ENCODE measurements at regions not wholly inside any gene's neighbourhood (a gene's known extent, or its start where the extent isn't known, plus 50 kb on each side); places are given as distances from the start of the nearest gene placed in this dataset.
"Not testable (repeated sequence)": the region's sequence is repeated elsewhere in the genome, so short reads cannot be mapped to it uniquely, and the experiment has no call there.

DNA sequence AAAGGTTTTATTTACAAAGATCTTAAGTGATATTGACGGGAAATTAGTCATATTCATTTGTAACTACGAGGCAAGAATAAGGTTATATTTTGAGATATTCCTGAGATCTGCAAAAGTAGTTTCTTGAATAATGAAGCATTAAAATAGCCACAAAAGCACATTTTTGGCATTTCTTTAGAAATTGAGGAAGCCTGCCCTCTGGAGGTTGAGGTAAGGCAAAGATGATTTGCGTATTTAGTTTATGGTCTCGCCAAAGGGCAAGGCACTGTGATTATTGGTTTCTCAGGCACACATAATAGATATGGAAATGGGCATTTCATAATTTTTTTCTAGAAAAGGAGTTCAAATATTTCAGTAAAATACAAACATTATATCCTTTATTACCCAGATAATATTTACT lies 143.7 kb upstream of the RPRM start:
- H3K9ac ChIP-seq (ENCODE audit: low read depth, low read length), result no peak overlapping the region
- H3K36me3 ChIP-seq (ENCODE audit: control insufficient read depth, insufficient read depth, low read length), result no peaks in the 10 kb centered on the region
- H3K4me3 ChIP-seq (ENCODE audit: low read depth, low read length), result no peak overlapping the region
- H3K4me1 ChIP-seq (ENCODE audit: control insufficient read depth, insufficient read depth, low read length), result 0 out of 2 replicates have a peak, but pooled peaks cover 2% of the 10 kb centered on the region
- H3K27me3 ChIP-seq (ENCODE audit: control insufficient read depth, insufficient read depth, low read length), result no peaks in the 10 kb centered on the region
- no peak overlapping the region for H3K27ac ChIP-seq (ENCODE audit: low read depth, low read length)
- H3K9me3 ChIP-seq (ENCODE audit: control insufficient read depth, insufficient read depth, low read length), result no peaks in the 10 kb centered on the region

DNA sequence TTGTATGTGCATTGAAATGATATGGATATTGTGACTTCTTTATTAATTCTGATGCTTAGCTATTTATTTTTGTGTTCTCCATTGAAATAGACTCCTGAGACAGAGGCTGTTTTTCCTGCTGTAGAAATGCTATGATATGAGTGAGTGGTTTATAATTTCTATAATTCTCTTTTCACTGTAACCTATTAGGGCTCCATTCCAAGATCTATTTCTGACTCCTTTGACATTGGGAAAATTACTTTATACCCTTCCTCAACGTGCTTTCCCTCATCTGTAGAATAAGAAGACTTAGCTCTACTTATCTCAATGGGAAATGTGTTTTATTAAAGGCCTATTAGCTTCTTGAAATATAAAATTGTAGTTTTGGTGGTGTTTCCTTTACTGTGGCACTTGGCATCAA lies 144.5 kb upstream of the RPRM start:
- Histone ChIP-seq H3K27me3 (ENCODE audit: control insufficient read depth, insufficient read depth, low read length) (no peaks in the 10 kb centered on the region), H3K9ac (ENCODE audit: low read depth, low read length) (no peak overlapping the region), H3K4me3 (ENCODE audit: low read depth, low read length) (no peak overlapping the region), H3K36me3 (ENCODE audit: control insufficient read depth, insufficient read depth, low read length) (no peaks in the 10 kb centered on the region), H3K9me3 (ENCODE audit: control insufficient read depth, insufficient read depth, low read length) (no peaks in the 10 kb centered on the region), H3K27ac (ENCODE audit: low read depth, low read length) (no peak overlapping the region), H3K4me1 (ENCODE audit: control insufficient read depth, insufficient read depth, low read length) (0 out of 2 replicates have a peak, but pooled peaks cover 2% of the 10 kb centered on the region)

DNA sequence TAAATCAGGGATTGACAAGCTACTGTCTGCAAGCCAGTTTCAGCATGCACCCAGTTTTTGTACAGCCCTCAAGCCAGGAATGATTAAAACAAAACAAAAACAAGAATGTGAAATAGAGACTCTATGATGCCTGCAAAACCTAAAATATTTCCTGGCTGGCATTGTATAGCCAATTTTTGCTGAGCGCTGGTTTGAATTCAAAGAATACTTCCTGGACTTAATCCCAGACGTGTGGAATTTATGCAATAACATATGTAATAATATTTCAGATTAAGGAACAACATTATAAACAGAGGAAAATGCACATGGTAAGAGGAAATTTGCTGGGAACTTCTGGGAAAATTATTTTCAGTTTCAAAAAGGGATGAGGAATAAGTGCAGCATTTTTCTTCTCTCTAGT lies 148.1 kb upstream of the RPRM start:
- Histone ChIP-seq H3K27ac (ENCODE audit: low read depth, low read length) (no peak overlapping the region), H3K4me1 (ENCODE audit: control insufficient read depth, insufficient read depth, low read length) (0 out of 2 replicates have a peak, but pooled peaks cover 2% of the 10 kb centered on the region), H3K36me3 (ENCODE audit: control insufficient read depth, insufficient read depth, low read length) (no peaks in the 10 kb centered on the region), H3K4me3 (ENCODE audit: low read depth, low read length) (no peak overlapping the region), H3K9me3 (ENCODE audit: control insufficient read depth, insufficient read depth, low read length) (no peaks in the 10 kb centered on the region), H3K27me3 (ENCODE audit: control insufficient read depth, insufficient read depth, low read length) (no peaks in the 10 kb centered on the region), H3K9ac (ENCODE audit: low read depth, low read length) (no peak overlapping the region)

DNA sequence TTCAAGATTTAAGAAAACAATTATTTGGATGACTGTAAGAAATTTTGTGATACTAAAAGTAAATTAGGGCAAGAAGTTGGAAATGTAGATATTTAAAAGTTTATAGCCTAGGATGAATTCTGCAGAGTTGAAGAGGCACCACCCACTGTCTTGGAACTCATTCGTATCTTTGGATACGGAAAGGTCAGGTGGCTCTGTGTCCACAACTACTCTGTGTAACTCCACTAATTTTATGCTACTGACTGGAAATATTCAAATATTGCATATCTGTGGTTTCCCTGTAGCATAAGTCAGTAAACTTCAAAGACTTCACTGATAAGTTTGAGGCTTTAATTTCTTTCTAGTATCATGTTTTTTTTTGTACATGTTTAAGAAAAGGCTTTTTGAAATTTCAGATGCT lies 156.9 kb upstream of the RPRM start:
- Histone ChIP-seq H3K9ac (ENCODE audit: low read depth, low read length) (no peak overlapping the region), H3K36me3 (ENCODE audit: control insufficient read depth, insufficient read depth, low read length) (no peaks in the 10 kb centered on the region), H3K4me1 (ENCODE audit: control insufficient read depth, insufficient read depth, low read length) (no peaks in the 10 kb centered on the region), H3K9me3 (ENCODE audit: control insufficient read depth, insufficient read depth, low read length) (no peaks in the 10 kb centered on the region), H3K27ac (ENCODE audit: low read depth, low read length) (no peak overlapping the region), H3K4me3 (ENCODE audit: low read depth, low read length) (no peak overlapping the region), H3K27me3 (ENCODE audit: control insufficient read depth, insufficient read depth, low read length) (no peaks in the 10 kb centered on the region)

DNA sequence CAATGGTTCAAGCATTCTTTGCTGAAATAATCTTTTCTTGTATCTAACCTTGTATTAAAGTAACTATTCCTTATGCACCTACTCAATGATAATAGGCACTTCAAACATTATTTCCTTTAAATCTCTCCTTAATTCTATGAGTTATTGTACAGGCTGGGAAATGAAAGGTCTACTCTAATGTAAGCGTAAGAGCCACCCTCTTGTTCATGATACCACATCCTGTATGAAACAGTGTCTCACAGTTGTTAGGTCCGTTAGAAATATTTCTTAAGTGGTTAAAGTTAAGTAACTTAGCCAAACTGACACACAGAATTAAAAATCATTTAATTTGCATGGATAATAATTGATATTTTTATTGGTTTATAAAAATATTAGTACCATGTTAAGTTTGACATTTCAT lies 162.5 kb upstream of the RPRM start:
- no peak overlapping the region for H3K4me3 ChIP-seq (ENCODE audit: low read depth, low read length)
- H3K27ac ChIP-seq (ENCODE audit: low read depth, low read length), result no peak overlapping the region
- no peak overlapping the region for H3K9ac ChIP-seq (ENCODE audit: low read depth, low read length)
- H3K4me1 ChIP-seq (ENCODE audit: control insufficient read depth, insufficient read depth, low read length), result no peaks in the 10 kb centered on the region
- no peaks in the 10 kb centered on the region for H3K27me3 ChIP-seq (ENCODE audit: control insufficient read depth, insufficient read depth, low read length)
- H3K9me3 ChIP-seq (ENCODE audit: control insufficient read depth, insufficient read depth, low read length), result no peaks in the 10 kb centered on the region
- H3K36me3 ChIP-seq (ENCODE audit: control insufficient read depth, insufficient read depth, low read length), result no peaks in the 10 kb centered on the region

DNA sequence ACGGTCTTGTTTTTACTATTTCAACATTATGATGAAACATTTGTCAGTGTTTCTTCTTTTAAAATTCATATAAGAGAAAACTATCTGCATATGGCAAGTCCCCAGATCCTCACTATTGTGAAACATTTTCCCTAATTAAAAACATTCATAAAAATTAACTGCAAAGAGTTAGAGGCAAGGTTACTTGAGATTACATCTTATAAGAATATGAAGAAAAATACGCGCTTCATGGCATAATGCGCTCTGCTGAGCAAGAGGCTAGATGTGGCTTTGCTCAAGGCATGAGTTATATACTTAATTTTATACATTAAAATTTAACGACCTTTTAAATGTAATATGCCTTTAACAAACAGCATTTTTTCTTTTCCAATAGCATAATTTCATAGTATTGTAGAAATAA lies 166.4 kb upstream of the RPRM start:
- Histone ChIP-seq H3K27ac (ENCODE audit: low read depth, low read length) (no peak overlapping the region), H3K9me3 (ENCODE audit: control insufficient read depth, insufficient read depth, low read length) (no peaks in the 10 kb centered on the region), H3K4me3 (ENCODE audit: low read depth, low read length) (no peak overlapping the region)

DNA sequence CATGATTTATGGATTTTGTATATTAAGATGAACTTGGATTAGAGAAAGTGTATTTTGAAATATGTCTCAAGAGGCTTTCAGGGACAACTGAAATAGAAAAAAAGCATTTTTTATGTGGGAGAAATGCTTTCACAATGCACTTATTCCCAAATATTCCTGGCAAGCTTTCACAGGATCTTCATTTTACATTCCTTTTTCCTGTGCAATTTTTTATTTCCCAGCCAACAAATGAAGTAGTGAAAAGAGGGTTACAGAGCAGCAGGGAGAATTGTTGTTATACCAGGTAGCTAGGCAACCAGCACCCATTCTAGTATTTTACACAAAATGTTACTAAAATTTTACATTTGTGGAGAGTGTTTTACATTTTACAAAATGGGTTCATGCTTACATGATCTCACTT lies 167.0 kb upstream of the RPRM start:
- no peak overlapping the region for H3K27ac ChIP-seq (ENCODE audit: low read depth, low read length)

More for the DNA sequence above, 166.4 kb upstream of the RPRM start:
- Histone ChIP-seq H3K27me3 (ENCODE audit: control insufficient read depth, insufficient read depth, low read length) (no peaks in the 10 kb centered on the region), H3K36me3 (ENCODE audit: control insufficient read depth, insufficient read depth, low read length) (no peaks in the 10 kb centered on the region), H3K4me1 (ENCODE audit: control insufficient read depth, insufficient read depth, low read length) (no peaks in the 10 kb centered on the region), H3K9ac (ENCODE audit: low read depth, low read length) (no peak overlapping the region)

DNA sequence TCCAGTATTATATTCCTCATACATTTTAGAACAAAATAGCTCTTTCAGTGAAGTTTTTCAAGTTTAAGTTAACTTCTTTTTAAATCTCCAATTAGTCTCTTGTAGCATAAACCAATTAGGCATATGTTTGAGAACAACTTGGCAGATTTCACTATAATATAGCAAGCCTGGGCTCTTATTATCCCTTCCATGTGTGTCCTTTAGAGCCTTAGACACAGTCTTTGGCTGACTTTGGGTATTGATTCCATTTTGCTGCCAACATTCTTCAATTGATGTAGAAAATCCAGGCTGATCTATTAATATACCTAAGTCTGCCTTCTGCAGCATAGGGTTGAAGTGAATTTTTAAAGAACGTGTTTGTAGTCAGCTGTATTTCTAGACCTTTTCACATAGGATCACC lies 179.1 kb upstream of the RPRM start:
- Histone ChIP-seq H3K36me3 (ENCODE audit: control insufficient read depth, insufficient read depth, low read length) (no peaks in the 10 kb centered on the region), H3K4me3 (ENCODE audit: low read depth, low read length) (no peak overlapping the region), H3K9me3 (ENCODE audit: control insufficient read depth, insufficient read depth, low read length) (no peaks in the 10 kb centered on the region), H3K27me3 (ENCODE audit: control insufficient read depth, insufficient read depth, low read length) (no peaks in the 10 kb centered on the region), H3K9ac (ENCODE audit: low read depth, low read length) (no peak overlapping the region), H3K4me1 (ENCODE audit: control insufficient read depth, insufficient read depth, low read length) (no peaks in the 10 kb centered on the region), H3K27ac (ENCODE audit: low read depth, low read length) (no peak overlapping the region)

More for the DNA sequence above, 167.0 kb upstream of the RPRM start:
- Histone ChIP-seq H3K4me1 (ENCODE audit: control insufficient read depth, insufficient read depth, low read length) (no peaks in the 10 kb centered on the region), H3K27me3 (ENCODE audit: control insufficient read depth, insufficient read depth, low read length) (no peaks in the 10 kb centered on the region), H3K9ac (ENCODE audit: low read depth, low read length) (no peak overlapping the region), H3K9me3 (ENCODE audit: control insufficient read depth, insufficient read depth, low read length) (no peaks in the 10 kb centered on the region), H3K36me3 (ENCODE audit: control insufficient read depth, insufficient read depth, low read length) (no peaks in the 10 kb centered on the region), H3K4me3 (ENCODE audit: low read depth, low read length) (no peak overlapping the region)

DNA sequence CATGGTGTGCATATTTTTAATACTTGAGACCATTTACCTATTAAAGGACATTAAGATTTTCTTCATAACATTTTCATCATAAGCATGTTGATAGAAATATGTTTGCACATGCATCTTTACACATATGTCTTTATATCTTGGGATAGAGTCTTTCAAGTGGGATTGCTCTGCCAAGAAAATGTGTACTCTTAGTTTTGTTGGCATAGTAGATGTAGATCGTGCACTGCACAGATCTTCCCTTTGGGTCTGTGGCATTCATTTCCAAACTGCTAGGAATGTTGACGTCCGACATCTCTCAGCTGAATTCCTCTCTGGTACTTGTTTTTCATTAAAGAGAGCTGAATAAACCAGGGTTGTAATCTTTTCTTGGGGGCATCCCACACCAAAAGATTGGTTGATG lies 183.2 kb upstream of the RPRM start:
- H3K9ac ChIP-seq (ENCODE audit: low read depth, low read length), result no peak overlapping the region
- H3K27ac ChIP-seq (ENCODE audit: low read depth, low read length), result no peak overlapping the region
- no peaks in the 10 kb centered on the region for H3K36me3 ChIP-seq (ENCODE audit: control insufficient read depth, insufficient read depth, low read length)
- H3K9me3 ChIP-seq (ENCODE audit: control insufficient read depth, insufficient read depth, low read length), result peaks cover 12% of the 10 kb centered on the region; the same call in 1 of the 2 replicates
- no peaks in the 10 kb centered on the region for H3K27me3 ChIP-seq (ENCODE audit: control insufficient read depth, insufficient read depth, low read length)
- no peak overlapping the region for H3K4me3 ChIP-seq (ENCODE audit: low read depth, low read length)
- no peaks in the 10 kb centered on the region for H3K4me1 ChIP-seq (ENCODE audit: control insufficient read depth, insufficient read depth, low read length)

DNA sequence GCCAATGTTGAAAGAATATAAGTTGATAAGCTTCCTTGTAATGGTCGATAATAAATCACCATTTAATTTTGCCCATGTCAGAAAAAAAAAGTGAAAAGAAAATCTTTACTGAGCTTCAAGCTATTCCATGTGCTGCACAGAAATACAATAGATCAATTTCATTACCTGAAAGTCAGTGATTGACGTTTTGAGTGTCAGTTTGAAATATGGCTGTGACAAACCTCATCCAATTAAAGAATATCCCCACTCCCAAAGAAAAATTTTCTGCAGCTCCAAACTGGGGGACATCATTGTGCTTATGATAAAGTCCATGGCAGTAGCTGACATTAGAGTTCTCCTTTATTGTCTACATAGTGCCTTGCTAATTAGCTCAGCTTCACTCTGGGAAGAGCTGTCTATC lies 184.8 kb upstream of the RPRM start:
- Histone ChIP-seq H3K36me3 (ENCODE audit: control insufficient read depth, insufficient read depth, low read length) (no peaks in the 10 kb centered on the region), H3K9me3 (ENCODE audit: control insufficient read depth, insufficient read depth, low read length) (peaks cover 12% of the 10 kb centered on the region; the same call in 1 of the 2 replicates), H3K9ac (ENCODE audit: low read depth, low read length) (no peak overlapping the region), H3K4me1 (ENCODE audit: control insufficient read depth, insufficient read depth, low read length) (no peaks in the 10 kb centered on the region), H3K27me3 (ENCODE audit: control insufficient read depth, insufficient read depth, low read length) (no peaks in the 10 kb centered on the region), H3K4me3 (ENCODE audit: low read depth, low read length) (no peak overlapping the region), H3K27ac (ENCODE audit: low read depth, low read length) (no peak overlapping the region)

DNA sequence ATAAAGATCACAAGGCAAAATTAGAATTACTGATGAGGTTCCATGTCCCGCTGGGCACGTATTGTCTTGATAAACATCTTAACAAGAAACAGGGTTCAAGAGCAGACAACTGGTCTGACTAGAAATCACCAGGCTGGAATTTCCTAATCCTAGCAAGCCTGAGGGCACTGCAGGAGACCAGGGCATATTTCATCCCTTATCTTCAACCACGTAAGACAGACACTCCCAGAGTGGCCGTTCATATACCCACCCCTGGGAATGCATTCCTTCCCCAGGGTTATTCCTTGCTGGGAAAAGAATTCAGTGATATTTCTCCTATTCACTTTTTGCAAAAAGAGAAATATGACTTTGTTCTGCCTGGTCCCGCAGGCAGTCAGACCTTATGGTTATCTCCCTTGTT lies 185.4 kb upstream of the RPRM start:
- H3K4me3 ChIP-seq (ENCODE audit: low read depth, low read length); H3K36me3 ChIP-seq (ENCODE audit: control insufficient read depth, insufficient read depth, low read length); H3K4me1 ChIP-seq (ENCODE audit: control insufficient read depth, insufficient read depth, low read length); H3K27ac ChIP-seq (ENCODE audit: low read depth, low read length); H3K9ac ChIP-seq (ENCODE audit: low read depth, low read length); H3K27me3 ChIP-seq (ENCODE audit: control insufficient read depth, insufficient read depth, low read length): not testable (repeated sequence)
- peaks cover 12% of the 10 kb centered on the region; the same call in 1 of the 2 replicates for H3K9me3 ChIP-seq (ENCODE audit: control insufficient read depth, insufficient read depth, low read length)

DNA sequence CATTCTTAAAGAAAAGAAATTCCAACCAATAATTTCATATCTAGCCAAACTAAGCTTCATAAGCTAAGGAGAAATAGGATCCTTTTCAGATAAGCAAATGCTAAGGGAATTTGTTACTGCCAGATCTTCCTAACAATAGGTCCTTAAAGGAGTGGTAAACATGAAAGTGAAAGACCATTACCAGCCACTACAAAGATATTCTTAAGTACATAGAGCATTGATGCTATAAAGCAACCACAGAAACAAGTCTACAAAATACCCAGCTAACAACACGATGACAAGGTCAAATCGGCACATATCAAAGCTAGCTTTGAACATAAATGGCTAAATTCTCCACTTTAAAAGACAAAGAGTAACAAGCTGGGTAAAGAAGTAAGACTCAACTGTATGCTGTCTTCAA lies 188.9 kb upstream of the RPRM start:
- H3K4me3 ChIP-seq (ENCODE audit: low read depth, low read length), result no peak overlapping the region
- H3K9ac ChIP-seq (ENCODE audit: low read depth, low read length), result no peak overlapping the region
- H3K27me3 ChIP-seq (ENCODE audit: control insufficient read depth, insufficient read depth, low read length), result no peaks in the 10 kb centered on the region
- no peaks in the 10 kb centered on the region for H3K4me1 ChIP-seq (ENCODE audit: control insufficient read depth, insufficient read depth, low read length)
- peaks cover 19% of the 10 kb centered on the region for H3K9me3 ChIP-seq (ENCODE audit: control insufficient read depth, insufficient read depth, low read length)
- no peak overlapping the region for H3K27ac ChIP-seq (ENCODE audit: low read depth, low read length)
- H3K36me3 ChIP-seq (ENCODE audit: control insufficient read depth, insufficient read depth, low read length), result no peaks in the 10 kb centered on the region

Data from HUES48 (cell line).